Stomach (tissue), 8 donors: ENCODE measurements at regions not wholly inside any gene's neighbourhood (a gene's known extent, or its start where the extent isn't known, plus 50 kb on each side); places are given as distances from the start of the nearest gene placed in this dataset.

ENCODE experiments used
- DNase-seq, 2 donors: peaks; one replicate each; pipeline versions ENCODE4 v3.0.0 to v3.0.0-alpha.2; 2013 to 2019
- H3K27ac ChIP-seq, 5 donors: fragments of 200-600 bp in 4 of 5; sonication (generic) in 4 of 5; one replicate each; pipeline ENCODE4 v1.5.1; 2013 to 2019; ENCODE audit warnings: mild to moderate bottlenecking in 1 of 5, moderate library complexity in 1 of 5
- H3K27me3 ChIP-seq, 3 donors: fragments of 200-600 bp; sonication (generic); one replicate each; pipeline ENCODE4 v1.5.1; 2017 to 2019; ENCODE audit warnings: mixed run types in 1 of 3
- H3K36me3 ChIP-seq, 4 donors: fragments of 200-600 bp; sonication (generic); 1 replicate in 3 of 4; 2 replicates in 1 of 4; pipeline ENCODE4 v1.5.1; 2016 to 2019
- H3K4me1 ChIP-seq, 4 donors: fragments of 200-600 bp; sonication (generic); one replicate each; pipeline ENCODE4 v1.5.1; 2016 to 2019
- H3K4me3 ChIP-seq, 4 donors: fragments of 200-600 bp; sonication (generic) in 3 of 4; one replicate each; pipeline ENCODE4 v1.5.1; 2016 to 2019; ENCODE audit warnings: mild to moderate bottlenecking in 1 of 4
- H3K9me3 ChIP-seq, 4 donors: fragments of 200-600 bp; sonication (generic); one replicate each; pipeline ENCODE4 v1.5.1; 2016 to 2019
- EP300 ChIP-seq: sonication (generic); formaldehyde crosslinking; IDR thresholded peaks from one replicate; pipeline ENCODE4 v1.6.1; 2017; ENCODE audit warnings: antibody characterized with exemption
- POLR2A ChIP-seq, 4 donors: fragments of 450-650 bp; IDR thresholded peaks; one replicate each; pipeline ENCODE4 v1.6.1; 2016; ENCODE audit warnings: antibody characterized with exemption in 4 of 4, control low read depth in 2 of 4, mild to moderate bottlenecking in 1 of 4, moderate library complexity in 1 of 4
- POLR2AphosphoS5 ChIP-seq, 3 donors: sonication (generic); formaldehyde crosslinking; IDR thresholded peaks; one replicate each; pipeline ENCODE4 v1.6.1; 2016; ENCODE audit warnings: antibody characterized with exemption in 3 of 3
- WGBS, 5 donors: extraction: QIAGEN DNeasy Blood & Tissue Kit in 3 of 5; methylation state at CpG; one replicate each; pipeline versions ENCODE4 v1.1.5 to v1.1.7; 2013 to 2018; 5-methylcytosine and 5-hydroxymethylcytosine counted together
- intact Hi-C: fragments of 100-400 bp; cut with DNase I; formaldehyde crosslinking; loops from one replicate; pipeline ENCODE4 v1.15.1; 2023; ENCODE audit warnings: low total_unique reads
- TF ChIP-seq, protein P1 (sequence below), 7 experiments: fragments of 450-650 bp in 4 of 7; fragments of 200-600 bp in 3 of 7; sonication (generic) in 3 of 7; IDR thresholded peaks; one replicate each; pipeline ENCODE4 v1.5.1; 2016 to 2019; ENCODE audit warnings: antibody characterized with exemption in 7 of 7, control low read depth in 2 of 7, mild to moderate bottlenecking in 1 of 7
- donor health status: healthy with polysubstance abuse.
- donor health status: Bipolar disorder and iron deficiency.
- donor health status: healthy.

GRCh38 chr2:146094185-146094584 is 1574.3 kb upstream of the ZEB2 start:
- intact Hi-C loops = no loop called here

DNA sequence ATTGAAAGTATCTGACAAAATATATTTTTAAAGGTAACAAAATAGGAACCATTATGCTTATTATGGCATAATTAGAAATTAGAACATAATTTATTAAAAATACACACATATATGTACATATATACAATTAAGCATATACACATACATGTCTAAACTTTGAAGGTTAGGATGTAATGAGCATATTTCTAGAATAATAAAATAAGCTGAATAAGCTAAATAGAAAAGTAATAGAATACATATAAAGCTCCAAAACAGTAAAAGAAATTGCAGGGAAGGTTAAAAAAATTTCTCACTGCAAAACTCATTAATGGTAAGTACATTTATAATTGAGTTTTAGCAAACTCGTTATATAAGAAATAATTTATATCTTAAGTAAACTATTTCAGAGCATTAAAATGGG is 1561.5 kb upstream of the ZEB2 start:
- H3K27ac ChIP-seq = no peak overlapping the region
- no peaks in the 10 kb centered on the region for H3K4me1 ChIP-seq
- no peaks in the 10 kb centered on the region for H3K36me3 ChIP-seq
- no peak overlapping the region for H3K4me3 ChIP-seq
- no peaks in the 10 kb centered on the region for H3K9me3 ChIP-seq
- intact Hi-C loops = no loop called here
- TF ChIP-seq EP300 (no peak), POLR2AphosphoS5 (IDR thresholded peaks at IDR 0.05) (no peak), POLR2A (IDR thresholded peaks at IDR 0.05) (no peak)
- TF ChIP-seq, protein P1, sequence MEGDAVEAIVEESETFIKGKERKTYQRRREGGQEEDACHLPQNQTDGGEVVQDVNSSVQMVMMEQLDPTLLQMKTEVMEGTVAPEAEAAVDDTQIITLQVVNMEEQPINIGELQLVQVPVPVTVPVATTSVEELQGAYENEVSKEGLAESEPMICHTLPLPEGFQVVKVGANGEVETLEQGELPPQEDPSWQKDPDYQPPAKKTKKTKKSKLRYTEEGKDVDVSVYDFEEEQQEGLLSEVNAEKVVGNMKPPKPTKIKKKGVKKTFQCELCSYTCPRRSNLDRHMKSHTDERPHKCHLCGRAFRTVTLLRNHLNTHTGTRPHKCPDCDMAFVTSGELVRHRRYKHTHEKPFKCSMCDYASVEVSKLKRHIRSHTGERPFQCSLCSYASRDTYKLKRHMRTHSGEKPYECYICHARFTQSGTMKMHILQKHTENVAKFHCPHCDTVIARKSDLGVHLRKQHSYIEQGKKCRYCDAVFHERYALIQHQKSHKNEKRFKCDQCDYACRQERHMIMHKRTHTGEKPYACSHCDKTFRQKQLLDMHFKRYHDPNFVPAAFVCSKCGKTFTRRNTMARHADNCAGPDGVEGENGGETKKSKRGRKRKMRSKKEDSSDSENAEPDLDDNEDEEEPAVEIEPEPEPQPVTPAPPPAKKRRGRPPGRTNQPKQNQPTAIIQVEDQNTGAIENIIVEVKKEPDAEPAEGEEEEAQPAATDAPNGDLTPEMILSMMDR (IDR thresholded peaks at IDR 0.05) = no peak
- no peaks in the 10 kb centered on the region for H3K27me3 ChIP-seq
- no peak for DNase-seq
- WGBS, 5 donors = 66 to 87% (median 83%) methylated on average over 1 of the region's 1 CpG

More at GRCh38 chr2:146094185-146094584, 1574.3 kb upstream of the ZEB2 start:
- peaks cover 14 to 33% (median 24%) of the 10 kb centered on the region in 4 donors for H3K9me3 ChIP-seq
- TF ChIP-seq EP300 (no peak), POLR2AphosphoS5 (IDR thresholded peaks at IDR 0.05) (no peak), POLR2A (IDR thresholded peaks at IDR 0.05) (no peak)
- TF ChIP-seq, protein P1 (IDR thresholded peaks at IDR 0.05) = no peak
- H3K27ac ChIP-seq = no peak overlapping the region
- DNase-seq = no peak
- no peaks in the 10 kb centered on the region for H3K36me3 ChIP-seq
- H3K4me1 ChIP-seq = no peaks in the 10 kb centered on the region
- H3K4me3 ChIP-seq = no peak overlapping the region
- WGBS, 5 donors = 83 to 88% (median 84%) methylated on average over 3 of the region's 3 CpGs
- H3K27me3 ChIP-seq = no peaks in the 10 kb centered on the region

GRCh38 chr2:146080925-146081324 is 1561.0 kb upstream of the ZEB2 start:
- Histone ChIP-seq H3K4me3 (no peak overlapping the region), H3K36me3 (no peaks in the 10 kb centered on the region), H3K27ac (no peak overlapping the region), H3K9me3 (no peaks in the 10 kb centered on the region), H3K4me1 (no peaks in the 10 kb centered on the region), H3K27me3 (no peaks in the 10 kb centered on the region)
- no peak for DNase-seq
- intact Hi-C loops = no loop called here
- 81 to 88% (median 83%) methylated on average over 2 of the region's 2 CpGs for WGBS, 5 donors
- TF ChIP-seq POLR2A (IDR thresholded peaks at IDR 0.05) (no peak), EP300 (no peak), POLR2AphosphoS5 (IDR thresholded peaks at IDR 0.05) (no peak)
- TF ChIP-seq, protein P1 (IDR thresholded peaks at IDR 0.05) = no peak

- intact Hi-C loops = no loop called here
- Histone ChIP-seq H3K4me3 (no peak overlapping the region), H3K4me1 (no peaks in the 10 kb centered on the region), H3K27ac (no peak overlapping the region), H3K27me3 (no peaks in the 10 kb centered on the region), H3K36me3 (no peaks in the 10 kb centered on the region), H3K9me3 (no peaks in the 10 kb centered on the region)
- no peak for DNase-seq
- 55 to 78% (median 72%) methylated on average over 1 of the region's 1 CpG for WGBS, 5 donors
- no peak for TF ChIP-seq EP300
- TF ChIP-seq, protein P1 (IDR thresholded peaks at IDR 0.05) = no peak
- no peak for TF ChIP-seq POLR2A (IDR thresholded peaks at IDR 0.05)
- TF ChIP-seq POLR2AphosphoS5 (IDR thresholded peaks at IDR 0.05) = no peak
Observed at GRCh38 chr2:146079216-146079615, 1559.3 kb upstream of the ZEB2 start.
